ENCODE measurements at regions not wholly inside any gene's neighbourhood (a gene's known extent, or its start where the extent isn't known, plus 50 kb on each side); places are given as distances from the start of the nearest gene placed in this dataset.
"Not testable (repeated sequence)": the region's sequence is repeated elsewhere in the genome, so short reads cannot be mapped to it uniquely, and the experiment has no call there.

- DNase-seq (ENCODE audit: low read depth), result no peak
Measured at GRCh38 chr10:9219860-9220259, 1165.4 kb downstream of the GATA3 start.

DNA sequence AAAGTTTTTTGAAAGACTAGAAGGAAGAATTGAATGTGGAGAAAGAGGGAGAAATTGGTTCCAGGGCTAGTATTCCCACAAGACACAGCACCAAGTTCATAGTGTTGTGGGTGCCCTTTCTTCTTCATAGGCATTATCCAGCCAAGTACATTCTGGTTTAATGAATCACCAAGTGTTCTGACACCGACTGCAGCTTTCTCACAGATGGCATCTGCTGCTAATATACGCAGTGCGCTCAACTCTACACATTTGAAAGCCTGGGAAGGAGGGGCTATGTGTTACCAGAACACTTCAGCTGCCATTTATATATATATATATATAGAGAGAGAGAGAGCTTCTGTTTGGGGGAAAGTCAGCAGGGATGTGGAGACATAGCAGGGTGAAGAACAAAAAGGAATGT, 1168.4 kb downstream of the GATA3 start:
- DNase-seq (ENCODE audit: low read depth), result peak; percentile 70

DNA sequence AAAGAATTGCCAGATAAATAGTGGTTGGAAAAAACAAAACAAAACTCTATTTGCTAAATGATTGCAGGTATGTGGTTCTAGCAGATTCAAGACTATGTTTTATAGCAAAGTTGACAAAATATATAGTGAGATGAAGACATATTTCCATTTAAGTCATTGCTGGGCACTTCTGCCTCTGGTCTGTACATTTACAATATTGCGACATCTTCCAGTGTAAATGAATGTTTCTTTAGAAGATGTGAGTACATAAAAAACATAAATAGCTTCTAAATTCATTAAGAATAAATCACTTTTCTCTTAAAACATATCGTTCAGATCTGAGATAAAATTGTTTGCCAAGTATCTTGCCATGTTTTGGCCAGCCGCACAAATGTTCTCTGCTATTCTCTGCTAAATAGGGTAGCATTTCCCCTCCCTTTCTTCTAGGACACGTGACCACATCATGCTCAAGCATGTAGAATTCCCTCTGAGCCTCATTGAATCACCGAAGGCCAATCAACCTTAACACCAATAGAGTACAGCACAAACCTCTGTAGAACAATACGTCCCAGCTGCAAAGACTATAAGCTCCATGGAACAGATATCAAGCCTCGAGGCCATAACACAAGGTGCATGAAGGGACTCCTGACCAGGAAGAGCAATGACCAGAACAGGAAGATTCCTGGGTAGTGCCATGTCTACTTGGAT, 1173.3 kb downstream of the GATA3 start:
- no peak for DNase-seq (ENCODE audit: low read depth)

DNA sequence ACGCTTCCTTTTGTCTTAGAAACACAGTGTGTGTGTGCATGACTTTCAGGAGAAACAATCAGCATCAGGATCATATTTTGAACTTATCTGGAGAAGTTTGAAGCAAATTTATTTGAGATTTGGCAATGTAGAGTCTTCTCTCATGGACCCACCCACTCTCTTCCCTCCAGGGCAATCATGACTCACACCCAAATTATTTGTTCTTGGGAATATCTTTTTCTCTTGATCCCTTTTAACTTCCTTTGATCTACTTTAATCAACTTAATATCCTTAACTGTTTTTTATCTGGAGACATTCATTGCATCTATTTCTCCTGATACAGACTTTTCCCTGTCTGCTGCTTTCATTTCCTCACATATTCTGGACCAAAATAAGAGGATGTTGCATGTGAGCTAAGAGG, 1174.3 kb downstream of the GATA3 start:
- DNase-seq (ENCODE audit: low read depth), result peak; percentile 72

GRCh38 chr10:9229702-9230244, 1175.3 kb downstream of the GATA3 start:
- no peak for DNase-seq (ENCODE audit: low read depth)

GRCh38 chr10:9230625-9231024, 1176.1 kb downstream of the GATA3 start:
- DNase-seq (ENCODE audit: low read depth), result peak; percentile 64

- no peak for DNase-seq (ENCODE audit: low read depth)
Measured at GRCh38 chr10:9234191-9234590, 1179.7 kb downstream of the GATA3 start.

DNA sequence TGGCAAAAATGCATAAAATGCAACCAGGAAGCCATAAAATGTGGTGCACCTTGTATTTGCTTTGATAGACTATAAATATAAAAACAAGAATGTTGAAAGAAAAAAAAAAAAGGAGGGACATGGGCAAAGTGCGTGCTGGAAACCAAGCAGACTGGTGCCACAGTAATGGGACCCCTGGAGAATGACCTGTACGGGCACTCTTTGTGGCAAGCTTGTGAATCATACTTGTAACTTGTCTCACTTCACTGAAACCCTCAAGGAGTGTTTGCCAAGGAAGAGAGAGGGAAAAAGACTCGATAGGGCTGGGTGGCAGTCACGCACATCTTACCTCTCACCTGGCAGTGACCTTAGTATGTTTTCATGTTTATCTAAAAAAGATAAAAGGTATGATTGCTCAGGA, 1183.6 kb downstream of the GATA3 start:
- peak; percentile 7 for DNase-seq (ENCODE audit: low read depth)

- peak; percentile 44 for DNase-seq (ENCODE audit: low read depth)
Measured at GRCh38 chr10:9239298-9239697, 1184.8 kb downstream of the GATA3 start.

DNA sequence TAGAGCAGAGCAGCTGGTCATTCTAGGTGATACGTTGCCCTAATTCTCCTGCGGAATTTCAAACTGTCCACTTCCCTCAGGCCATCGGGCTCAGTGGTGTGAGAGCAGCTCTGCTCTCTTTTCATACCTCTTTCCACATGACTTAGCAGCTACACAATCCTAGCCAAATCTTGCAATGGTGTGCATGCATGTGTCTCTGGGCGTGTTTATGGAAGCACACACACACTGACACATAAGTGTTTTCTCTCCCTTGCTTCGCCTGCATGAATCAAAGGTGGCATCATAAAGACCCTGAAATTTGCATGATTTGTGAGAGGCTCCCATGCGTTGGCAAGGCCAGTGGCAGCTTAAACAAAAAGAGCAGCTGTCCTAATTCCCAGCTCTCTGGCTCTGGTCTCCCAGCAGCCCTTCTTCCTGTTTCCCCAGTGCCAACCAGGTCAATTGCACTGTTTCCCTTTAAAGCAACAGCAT, 1189.5 kb downstream of the GATA3 start:
- DNase-seq (ENCODE audit: low read depth), result no peak

- no peak for DNase-seq (ENCODE audit: low read depth)
Measured at GRCh38 chr10:9244864-9245263, 1190.4 kb downstream of the GATA3 start.

DNA sequence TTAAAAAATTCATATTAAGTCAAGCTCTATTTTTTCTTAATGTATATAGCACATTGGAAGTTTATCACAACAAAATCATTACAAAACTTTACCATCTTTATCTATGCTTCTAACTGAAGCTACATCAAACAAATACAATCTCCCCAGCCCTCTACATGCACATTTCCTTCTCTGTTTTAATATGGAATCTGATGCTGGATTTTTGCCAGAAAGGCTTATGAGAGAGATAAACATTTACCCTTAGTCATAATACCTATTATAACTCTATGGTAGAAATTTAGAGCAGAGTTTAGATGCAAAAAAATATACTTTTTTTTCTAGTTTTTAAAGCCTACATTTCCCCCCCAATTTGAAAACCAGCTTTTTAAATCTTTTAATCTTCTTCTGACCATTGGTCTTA, 1198.6 kb downstream of the GATA3 start:
- DNase-seq (ENCODE audit: low read depth), result peak; percentile 60

DNA sequence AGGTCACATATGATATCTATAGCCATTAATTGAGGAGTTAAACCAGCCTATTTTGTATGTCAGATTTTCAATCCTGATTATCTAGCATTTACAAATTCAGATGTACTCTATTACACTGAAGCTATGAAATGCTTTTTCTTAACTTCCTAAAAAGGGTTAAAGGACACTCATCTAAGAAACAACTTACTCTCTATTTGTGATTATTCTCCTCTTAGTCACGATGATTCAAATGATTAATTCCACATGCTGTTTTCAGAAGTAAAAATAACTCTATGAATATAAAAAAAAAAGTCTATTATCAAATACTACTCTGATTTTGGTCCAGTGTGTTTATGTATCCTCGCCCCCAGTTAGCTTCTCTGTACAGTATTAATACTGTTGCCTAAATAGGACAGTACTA, 1199.9 kb downstream of the GATA3 start:
- DNase-seq (ENCODE audit: low read depth), result peak; percentile 79

GRCh38 chr10:9260690-9261089, 1206.2 kb downstream of the GATA3 start:
- DNase-seq (ENCODE audit: low read depth), result no peak

DNA sequence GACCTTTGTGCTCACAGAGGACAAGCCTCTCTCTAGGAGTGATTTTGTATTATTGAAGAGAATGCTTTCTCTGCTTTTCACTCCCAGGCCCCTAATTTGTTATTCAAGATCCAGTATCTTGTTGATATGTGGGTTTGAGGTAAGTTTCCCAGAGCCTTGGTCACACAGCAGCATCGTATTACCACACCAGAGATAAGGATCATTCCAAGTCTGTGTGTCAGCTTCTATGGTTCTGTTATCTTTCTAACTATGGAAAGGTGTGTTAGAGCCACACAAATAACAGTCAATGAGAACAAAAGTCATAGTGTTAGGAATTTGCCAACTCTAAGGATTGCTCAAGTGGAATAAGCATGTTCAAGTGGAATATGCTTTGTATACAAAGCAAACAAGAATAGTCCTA, 1208.3 kb downstream of the GATA3 start:
- DNase-seq (ENCODE audit: low read depth), result peak; percentile 14

DNA sequence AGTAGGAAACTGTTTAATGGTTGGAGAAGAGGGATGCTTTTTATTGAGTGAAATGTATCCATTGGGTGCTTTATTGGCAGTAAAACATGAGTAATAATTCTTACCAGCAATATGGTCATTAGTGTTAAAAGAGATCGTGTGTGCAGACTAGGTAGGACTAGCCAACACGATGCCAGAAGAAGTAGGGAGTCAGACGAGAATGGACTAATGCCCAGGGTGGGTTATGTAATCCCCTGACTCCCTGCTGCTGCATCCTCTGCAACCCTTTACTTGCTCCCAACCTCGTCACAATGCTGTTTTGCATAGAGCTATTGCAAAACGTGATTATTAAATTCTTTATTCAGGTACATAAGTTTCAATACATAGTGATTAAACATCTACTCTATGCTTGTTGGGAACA, 1213.7 kb downstream of the GATA3 start:
- DNase-seq (ENCODE audit: low read depth), result no peak

DNA sequence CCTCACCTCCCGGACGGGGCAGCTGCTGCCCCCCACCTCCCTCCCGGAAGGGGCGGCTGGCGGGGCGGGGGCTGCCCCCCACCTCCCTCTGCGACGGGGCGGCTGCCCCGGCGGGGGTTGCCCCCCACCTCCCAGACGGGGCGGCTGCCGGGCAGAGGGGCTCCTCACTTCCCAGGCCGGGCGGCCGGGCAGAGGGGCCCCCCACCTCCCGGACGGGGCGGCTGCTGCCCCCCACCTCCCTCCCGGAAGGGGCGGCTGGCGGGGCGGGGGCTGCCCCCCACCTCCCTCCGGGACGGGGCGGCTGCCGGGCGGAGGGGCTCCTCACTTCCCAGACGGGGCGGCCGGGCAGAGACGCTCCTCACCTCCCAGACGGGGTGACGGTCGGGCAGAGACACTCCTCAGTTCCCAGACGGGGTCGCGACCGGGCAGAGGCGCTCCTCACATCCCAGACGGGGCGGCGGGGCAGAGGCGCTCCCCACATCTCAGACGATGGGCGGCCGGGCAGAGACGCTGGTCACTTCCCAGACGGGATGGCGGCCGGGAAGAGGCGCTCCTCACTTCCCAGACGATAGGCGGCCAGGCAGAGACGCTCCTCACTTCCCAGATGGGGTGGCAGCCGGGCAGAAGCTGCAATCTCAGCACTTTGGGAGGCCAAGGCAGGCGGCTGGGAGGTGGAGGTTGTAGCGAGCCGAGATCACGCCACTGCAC, 1218.8 kb downstream of the GATA3 start:
- not testable (repeated sequence) for DNase-seq (ENCODE audit: low read depth)

DNA sequence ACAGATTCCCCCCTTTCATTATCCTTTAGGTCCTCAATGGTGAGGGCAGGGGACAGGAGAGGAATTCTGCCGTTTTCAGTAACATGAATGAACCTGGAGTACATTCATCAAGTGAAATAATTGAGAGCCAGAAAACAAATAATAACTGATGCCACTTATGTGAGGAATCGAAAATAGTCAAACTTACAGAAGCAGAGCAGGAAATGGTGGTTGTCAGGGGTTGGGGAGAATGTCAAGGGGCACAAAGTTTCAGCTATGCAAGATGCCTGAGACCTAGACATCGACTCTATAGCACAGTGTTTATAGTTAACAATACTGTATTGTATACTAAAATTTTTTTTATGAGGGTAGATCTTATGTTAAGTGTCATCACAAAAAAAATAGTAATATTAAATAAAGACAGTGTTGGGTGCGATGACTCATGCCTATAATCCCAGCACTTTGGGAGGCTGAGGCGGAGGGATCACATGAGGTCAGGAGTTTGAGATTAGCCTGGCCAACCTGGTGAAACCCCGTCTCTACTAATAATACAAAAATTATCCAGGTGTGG, 1219.8 kb downstream of the GATA3 start:
- DNase-seq (ENCODE audit: low read depth), result no peak

GRCh38 chr10:9275861-9276260, 1221.4 kb downstream of the GATA3 start:
- DNase-seq (ENCODE audit: low read depth), result no peak

- DNase-seq (ENCODE audit: low read depth), result no peak
Measured at GRCh38 chr10:9285690-9286089, 1231.2 kb downstream of the GATA3 start.

GRCh38 chr10:9289811-9290210, 1235.3 kb downstream of the GATA3 start:
- DNase-seq (ENCODE audit: low read depth), result peak; percentile 56

DNA sequence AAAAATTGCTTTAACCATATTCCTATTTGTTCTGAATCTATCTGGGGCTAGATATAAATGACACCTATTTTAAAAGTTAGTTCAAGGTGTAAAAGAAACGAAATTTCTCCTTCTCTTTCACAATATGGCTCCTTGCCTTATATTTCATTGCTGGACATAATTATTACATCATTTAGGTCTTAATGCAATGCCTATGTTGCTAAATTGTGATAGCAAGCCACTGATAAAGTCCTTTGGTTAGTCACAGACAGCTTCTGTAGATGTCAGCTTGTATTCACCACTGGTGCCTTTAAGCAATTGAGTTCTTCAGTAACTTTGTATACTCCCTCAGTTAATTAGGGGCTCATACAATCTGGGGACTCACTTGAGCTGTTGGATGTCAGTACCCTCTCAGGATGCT, 1236.6 kb downstream of the GATA3 start:
- DNase-seq (ENCODE audit: low read depth), result no peak

DNA sequence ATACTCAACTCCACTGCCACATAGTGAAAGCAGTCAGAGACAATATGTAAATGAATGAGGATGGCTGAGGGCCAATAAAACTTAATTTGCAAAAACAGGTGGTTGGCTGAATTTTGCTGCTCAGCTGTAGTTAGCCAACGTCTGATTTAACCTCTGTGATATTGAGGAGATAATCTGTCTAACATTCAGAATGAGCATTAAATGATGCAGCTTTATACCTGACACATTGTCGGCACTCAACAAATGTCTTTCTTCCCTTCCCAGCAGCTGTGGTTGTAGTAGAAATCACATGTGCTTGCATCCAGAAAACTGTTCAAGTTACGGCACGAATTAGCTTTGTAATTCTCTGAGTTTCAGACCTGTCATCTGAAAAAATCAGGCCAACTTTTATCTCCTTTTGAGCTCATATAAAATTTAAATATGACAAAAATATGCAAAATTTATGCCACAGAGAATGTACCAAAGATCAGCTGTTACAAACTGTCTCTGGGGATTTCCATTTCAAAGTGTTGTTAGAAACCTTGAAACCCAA, 1239.7 kb downstream of the GATA3 start:
- no peak for DNase-seq (ENCODE audit: low read depth)
